Peyer's patch (tissue), 4 donors: ENCODE measurements at regions not wholly inside any gene's neighbourhood (a gene's known extent, or its start where the extent isn't known, plus 50 kb on each side); places are given as distances from the start of the nearest gene placed in this dataset.
"Not testable (repeated sequence)": the region's sequence is repeated elsewhere in the genome, so short reads cannot be mapped to it uniquely, and the experiment has no call there.

ENCODE experiments used
- CTCF ChIP-seq, 6 experiments: fragments of 450-650 bp in 4 of 6; fragments of 200-600 bp in 2 of 6; sonication (generic) in 1 of 6; IDR thresholded peaks; one replicate each; pipeline ENCODE4 v1.5.1; 2017 to 2019; ENCODE audit warnings: antibody characterized with exemption in 6 of 6, mild to moderate bottlenecking in 3 of 6, moderate library complexity in 1 of 6
- POLR2A ChIP-seq, 2 donors: fragments of 450-650 bp; IDR thresholded peaks; one replicate each; pipeline ENCODE4 v1.5.1; 2017; ENCODE audit warnings: antibody characterized with exemption in 2 of 2, mild to moderate bottlenecking in 2 of 2, moderate library complexity in 2 of 2

- TF ChIP-seq CTCF, POLR2A (IDR thresholded peaks at IDR 0.05): not testable (repeated sequence)
Measured at GRCh38 chr14:54033285-54033684, 76.7 kb upstream of the BMP4 start.
